HS-27A (cell line): ENCODE measurements at regions not wholly inside any gene's neighbourhood (a gene's known extent, or its start where the extent isn't known, plus 50 kb on each side); places are given as distances from the start of the nearest gene placed in this dataset.

Source experiments
- DNase-seq: peaks from one replicate; pipeline ENCODE4 v3.0.0-alpha.2; 2012; ENCODE audit warnings: low read depth, missing footprints

DNA sequence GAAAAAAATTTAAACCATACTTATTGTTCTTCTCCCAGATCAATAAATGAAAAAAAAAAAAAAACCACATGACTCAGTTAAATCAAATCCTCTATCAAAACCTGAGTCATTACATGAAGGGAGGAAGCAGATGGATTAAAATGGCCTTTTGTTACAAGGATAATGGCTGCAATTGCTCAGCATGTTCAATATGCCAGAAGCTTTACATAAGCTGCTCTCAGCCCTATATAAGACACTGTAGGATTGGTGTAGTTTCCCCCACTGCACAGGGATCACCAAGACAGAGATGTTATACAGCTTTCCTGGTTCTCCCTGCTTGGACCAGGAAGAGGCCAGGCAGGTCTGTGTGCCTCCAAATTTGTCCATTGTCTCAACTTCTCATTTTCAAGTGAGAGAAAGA is 101.6 kb upstream of the MAP1B start:
- DNase-seq = no peak

DNA sequence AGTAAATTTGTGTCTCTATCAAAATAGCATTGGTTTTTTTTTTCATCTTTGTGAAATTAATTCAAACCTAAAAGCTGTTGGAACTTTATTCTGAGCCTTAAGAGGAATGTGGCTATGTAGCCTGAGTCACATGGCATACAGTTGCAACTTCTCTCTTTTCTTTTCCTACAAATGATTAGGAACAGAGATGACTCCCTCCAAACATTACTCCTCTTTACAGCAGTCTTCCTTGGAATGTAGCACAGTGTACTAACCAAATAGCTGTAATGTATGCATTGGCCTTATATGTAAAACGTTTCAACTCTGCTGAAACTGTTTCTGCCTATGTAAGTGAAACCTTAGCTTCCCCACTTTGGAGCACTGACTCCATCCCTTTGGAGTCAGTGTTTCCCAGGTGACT is 100.9 kb upstream of the MAP1B start:
- DNase-seq = no peak

DNA sequence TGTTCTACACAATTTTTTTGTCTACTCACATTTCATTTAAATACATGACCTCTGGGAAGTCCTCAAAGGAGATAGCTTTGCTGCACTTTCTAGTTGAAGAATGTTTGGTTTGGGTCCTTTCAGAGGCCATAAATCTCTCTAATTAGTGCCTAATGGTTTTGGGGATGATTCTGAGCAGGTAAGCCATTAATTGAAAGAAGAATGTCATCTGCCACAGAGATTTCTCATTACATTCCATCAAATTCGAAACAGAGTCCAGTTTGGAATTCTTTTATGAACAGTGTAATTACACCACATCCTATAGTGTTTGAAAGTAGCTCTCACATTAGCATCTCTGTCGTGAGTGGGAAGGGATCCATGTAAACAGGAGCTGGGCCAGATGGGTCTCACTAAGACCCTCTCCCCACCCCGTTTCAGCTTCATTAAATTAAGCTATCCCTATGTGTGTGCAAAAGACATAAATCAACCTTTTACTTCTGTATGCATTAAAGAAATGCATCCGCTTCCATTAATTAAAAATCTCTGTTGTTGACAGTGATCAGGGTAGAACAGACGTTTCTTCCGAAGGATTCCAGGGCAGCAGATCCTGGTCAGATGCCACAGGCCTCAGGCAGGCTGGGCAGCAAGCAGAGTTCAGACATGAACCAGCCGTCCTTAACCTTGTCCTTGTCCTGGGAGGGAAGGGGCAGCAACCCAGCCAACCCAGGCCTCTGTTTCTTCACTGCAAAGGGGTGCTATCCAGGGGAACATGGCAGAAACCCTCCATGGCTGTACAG is 99.8 kb upstream of the MAP1B start:
- no peak for DNase-seq

DNA sequence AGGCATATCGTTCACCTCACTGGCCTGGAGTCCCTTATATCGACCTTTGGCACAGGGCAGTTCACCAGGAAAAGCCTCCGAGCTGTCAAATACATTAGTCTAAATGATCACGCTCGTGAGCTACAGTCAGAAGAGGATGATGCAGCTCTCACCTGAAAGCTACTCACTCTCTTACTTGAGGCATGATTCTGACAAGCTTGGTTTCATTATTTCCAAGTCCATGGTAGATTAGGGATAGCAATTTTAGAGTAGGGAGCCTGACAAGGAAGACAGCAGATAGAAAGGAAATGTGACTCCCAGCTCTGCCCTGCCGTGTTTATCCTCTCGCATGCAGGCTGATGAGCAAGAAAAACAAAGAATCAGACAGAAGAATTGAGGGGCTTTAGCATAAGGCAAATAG is 98.0 kb upstream of the MAP1B start:
- DNase-seq = no peak

DNA sequence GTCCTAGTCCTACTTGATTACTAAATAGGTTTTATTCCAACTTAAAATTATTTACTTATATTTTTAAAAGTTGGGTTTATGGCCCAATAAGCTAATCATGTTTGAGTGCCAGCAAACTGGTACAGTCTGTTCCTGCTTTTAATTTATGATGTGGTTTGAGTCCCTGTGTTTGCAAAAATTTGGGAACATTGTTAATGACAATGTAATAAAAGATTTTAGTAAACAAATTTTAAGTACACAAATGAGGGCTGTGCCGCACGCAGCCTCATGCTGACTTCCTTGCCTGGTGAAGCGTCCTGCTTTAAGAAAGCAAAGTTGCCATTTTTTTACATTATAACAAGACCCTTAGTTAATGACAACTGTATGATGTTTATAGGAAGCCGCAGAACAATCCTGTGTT is 96.8 kb upstream of the MAP1B start:
- no peak for DNase-seq

DNA sequence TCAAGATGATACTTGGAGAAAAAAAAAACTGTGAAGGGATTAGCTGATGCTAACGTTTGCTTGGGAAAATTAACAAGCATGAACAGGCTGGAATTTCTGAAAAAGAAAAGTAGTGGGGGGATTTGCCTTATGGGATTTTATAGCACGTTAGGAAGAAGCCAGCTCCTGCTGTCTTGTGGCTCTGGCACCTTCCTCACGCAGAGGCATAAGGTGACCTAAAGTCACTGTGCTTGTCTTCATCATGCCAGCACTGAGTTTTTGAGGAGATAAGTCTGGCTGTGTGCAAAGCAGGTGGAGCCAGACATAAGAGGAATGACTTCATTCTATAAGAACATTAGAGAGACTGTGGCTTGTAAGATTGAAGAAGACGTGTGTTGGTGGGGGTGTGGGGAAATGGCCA is 94.4 kb upstream of the MAP1B start:
- DNase-seq = no peak

DNA sequence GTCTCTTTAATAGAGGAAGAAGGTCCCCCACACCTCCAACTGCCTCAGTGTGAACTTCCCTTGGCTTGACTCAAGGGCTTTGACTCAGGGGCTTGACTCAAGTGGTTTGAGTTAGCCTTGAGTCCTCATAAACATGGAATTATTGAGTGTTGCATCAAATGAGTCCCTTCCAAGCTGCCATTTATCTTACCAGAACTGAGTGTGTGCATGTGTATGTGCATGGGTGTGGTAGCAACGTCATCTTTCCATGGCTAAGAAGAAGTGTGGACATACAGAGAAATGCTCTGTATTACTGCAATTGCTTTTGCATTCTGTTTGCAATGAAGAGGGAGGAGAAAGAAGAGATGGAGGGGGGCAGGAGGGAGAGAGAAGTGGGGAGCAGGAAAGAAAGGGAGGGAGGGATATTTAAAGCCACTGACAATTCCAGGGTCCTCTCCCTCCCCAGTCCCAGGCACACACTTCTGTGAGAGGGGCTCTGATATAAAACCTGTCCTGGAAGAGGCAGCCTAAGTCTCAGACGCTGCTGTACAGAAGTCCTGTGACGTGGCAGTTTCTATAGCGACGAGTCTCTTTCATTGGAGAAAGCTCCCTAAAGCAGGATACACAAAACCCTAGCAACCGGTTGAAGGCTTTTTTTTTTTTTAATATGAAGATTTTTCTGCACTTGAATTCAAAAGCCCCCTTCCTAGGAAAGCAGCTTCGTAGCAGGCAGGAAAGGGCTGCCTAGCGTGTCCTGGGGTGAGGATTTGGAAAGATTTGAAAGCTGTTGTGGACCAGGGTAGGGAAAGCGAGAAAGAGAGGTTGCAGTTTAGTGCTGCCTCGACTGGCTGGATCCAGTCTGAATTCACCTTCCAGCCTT is 93.3 kb upstream of the MAP1B start:
- no peak for DNase-seq

DNA sequence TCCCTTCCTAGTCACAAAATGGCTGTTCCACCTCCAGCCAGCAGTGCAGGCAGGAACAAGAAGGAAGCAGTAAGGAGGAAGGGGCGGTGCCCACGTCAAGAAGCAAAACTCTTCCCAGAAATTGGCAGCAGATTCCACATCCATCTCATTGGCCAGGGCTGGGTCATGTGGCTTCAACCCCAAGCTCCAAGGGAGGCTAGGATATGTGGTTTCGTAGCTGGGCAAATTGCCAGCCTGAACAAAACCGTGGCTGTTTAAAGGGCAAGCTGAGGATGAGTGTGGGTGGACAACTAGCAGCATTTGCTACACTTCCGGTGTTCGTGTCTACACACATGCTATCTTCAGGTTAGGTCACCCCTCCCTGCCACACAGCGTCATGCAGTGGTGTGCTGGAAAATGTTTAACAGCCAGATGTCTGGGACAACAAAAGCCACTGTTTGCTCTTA is 92.1 kb upstream of the MAP1B start:
- DNase-seq = peak; percentile 36

DNA sequence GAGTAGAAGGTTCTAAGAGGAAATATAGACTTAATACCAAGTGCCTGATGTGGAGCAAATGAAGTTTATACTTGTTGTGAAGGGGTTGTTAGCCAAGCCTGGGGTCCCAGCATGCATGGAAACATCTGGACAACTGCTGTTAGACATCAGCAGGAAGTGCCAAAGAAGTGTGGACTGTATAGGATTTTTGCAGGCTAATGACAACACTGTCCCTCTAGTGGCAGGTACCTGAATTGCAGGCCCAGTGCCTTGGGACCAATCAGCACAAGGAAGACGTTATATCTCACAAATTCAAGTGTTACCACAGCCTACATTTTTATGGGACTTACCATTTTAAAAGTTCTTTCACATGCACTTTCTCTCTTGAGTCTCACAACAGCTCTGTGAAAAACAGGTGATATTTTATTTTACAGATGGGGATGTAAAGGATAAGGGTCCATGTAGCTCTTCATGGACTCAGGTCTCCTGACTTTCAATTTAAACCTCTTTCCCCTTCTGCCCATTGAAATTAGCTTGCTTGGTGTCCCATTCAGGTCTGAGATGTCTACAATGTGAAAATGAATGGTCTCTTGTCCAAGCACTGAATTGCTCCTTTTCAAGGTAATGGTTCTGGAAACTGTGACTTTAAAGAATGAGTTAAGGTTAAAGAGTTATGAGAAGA is 89.0 kb upstream of the MAP1B start:
- no peak for DNase-seq

DNA sequence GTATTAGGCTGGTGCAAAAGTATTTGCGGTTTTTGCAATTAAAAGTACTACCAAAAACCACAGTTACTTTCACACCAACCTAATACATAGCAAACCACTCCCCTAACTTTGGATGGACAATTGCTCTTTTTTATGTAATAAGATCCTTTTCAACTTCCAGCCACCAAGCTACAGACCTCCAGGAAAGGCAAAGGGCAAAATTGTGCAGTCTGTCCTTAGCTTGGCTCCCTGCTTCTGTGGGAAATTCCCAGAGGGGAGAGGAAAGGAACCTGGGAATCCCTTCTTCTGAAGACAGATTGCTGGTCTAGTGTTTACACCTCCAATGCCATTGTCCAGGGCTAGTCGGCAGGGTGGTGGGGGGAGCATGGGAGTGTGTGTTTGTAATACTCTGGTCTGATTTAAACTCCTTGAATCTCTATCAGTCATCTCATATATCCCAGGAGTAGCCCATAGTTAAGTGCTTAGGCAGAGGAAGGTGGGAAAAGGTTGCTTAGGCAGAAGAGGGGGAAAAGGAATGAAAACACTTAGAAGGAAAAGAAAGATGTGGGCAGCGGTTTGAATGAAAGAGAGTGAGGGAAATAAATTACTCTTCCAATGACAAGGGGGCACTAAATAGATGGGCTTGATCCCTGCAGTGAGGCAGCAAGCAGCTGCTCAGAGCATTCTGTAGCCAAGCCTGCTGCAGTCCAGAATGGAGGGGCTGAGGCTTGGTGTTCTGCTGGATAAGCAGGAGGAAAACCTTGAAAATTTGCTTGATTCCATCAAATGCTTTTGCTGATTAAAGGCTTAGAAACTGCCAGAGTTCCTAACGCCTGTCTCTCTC is 86.9 kb upstream of the MAP1B start:
- no peak for DNase-seq

DNA sequence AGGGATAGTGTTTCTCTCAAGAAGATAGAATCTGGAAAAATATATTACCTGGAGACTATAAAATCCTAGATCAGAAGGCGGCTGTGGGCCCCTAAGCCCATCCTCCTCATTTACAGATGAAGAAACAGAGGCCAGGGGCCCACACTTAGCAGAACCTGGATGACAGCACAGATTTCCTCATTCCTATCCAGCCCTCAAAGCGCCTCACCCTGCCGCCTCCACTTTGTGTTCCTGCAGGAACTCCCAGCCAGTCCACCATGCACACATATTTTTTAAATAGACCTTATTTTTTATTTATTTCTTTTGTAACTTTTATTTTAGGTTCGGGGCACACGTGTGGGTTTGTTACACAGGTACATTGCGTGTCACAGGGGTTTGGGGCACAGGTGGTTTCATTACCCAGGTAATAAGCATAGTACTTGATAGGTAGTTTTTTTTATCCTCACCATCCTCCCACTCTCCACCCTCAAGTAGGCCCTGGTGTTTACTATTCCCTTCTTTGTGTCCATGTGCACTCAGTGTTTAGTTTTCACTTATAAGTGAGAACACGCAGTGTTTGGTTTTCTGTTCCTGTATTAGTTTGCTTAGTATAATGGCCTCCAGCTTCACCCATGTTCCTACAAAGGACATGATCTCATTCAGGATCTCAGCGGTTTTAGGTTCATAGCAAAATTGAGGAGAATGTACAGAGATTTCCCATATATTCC is 85.5 kb upstream of the MAP1B start:
- no peak for DNase-seq

DNA sequence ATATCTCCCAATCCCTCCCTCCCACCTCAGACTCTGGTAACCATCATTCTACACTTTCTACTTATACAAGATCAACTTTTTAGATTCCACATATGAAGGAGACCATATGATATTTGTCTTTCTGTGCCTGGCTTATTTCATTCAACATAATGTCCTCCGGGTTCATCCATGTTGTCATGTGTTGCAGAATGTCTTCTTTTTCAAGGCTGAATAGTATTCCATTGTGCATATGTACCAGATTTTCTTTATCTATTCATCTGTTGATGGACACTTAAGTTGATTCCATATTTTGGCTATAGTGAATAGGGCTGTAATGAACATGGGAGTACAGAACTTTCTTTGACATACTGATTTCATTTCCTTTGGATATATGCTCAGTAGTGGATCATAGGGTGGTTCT is 78.9 kb upstream of the MAP1B start:
- DNase-seq = no peak

DNA sequence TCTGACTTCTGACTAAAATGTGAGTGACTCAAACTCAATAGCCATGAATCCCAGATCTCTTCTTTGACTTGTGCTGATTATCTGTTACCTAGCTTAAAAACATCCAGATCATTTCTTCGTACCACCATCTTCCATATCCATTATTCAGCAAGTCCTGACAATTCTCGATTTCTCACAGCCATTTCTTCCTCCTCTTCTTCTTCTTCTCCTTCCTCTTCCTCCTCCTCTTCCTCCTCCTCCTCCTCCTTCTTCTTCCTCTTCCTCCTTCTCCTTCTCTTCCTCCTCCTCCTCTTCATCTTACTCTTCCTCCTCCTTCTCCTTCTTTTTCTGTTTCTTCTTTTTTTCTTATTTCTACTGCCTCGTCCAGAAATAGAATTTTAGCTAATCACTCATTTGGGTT is 77.0 kb upstream of the MAP1B start:
- DNase-seq = no peak

DNA sequence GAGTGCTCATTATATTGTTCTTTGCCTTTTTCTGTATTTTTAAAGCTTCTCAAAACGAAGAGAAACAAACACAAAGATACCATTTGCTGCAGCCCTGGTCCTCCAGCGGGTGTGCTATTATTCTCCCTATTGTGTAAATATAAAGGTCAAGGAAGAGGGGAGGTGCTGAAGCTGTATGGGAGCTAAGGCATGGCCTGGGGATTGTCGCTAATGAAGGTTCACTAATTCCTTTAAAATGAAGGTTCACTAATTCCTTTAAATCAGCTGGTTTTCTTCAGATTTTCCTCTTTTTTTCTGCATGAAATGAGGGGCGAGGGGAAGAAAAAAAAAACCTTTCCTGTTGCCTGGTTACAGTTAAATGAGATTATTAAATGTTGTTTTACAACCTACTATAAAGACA is 74.5 kb upstream of the MAP1B start:
- no peak for DNase-seq

DNA sequence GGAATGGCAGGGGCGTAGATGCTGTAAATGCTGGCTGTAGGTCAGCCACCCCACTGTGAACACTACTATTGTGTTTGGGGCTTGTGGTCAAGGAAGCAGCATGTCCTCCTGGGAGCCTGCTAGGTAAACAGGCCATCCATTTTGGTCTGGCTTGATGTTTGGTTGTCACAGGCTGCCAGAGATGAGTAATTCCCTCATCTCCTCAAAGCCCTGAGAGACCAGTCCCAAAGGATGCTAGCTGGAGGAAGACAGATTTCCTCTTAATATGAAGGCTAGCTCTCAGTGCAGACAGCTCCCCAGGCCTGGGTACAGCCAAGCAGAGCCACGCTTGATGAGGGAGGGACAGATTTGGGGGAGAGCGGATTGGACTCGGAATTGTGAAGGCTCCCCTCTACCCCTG is 72.5 kb upstream of the MAP1B start:
- DNase-seq = no peak

DNA sequence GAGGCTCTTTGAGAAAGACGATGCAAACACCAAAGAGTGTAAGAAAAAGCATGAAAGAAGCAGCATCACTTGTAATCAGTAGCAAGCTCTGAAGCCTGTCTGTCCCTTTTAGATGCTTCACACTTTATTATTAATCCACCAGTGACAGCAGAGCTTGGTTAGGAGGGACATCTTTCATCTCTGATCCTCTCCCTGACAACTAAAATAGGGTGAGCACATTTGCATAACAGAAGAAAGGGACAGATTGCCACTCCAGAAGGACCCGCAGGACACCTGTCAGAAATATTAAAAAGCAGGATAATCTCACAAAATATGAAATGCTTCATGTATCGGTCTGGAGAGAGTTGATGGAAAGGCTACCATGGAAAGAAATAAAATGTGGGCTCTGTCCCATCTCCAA is 71.4 kb upstream of the MAP1B start:
- no peak for DNase-seq

DNA sequence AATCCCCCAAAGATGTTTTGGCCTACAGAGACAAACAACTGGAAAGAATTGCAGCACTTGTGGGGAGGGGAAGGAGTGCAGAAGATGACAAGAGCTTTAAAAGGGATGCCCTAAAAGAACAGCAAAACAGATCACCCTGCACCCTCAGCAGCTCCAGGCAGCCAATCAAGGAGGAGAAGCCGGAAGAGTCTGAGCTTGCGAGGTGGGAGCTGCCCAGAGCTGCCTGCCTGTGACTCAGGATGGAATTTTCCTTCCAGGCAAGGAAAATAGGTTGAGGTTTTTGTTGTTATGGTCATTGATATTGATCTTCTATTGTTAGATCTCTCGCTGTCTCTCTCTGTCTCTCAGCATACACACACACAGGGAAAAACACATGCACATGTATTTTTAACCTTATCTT is 70.3 kb upstream of the MAP1B start:
- no peak for DNase-seq

DNA sequence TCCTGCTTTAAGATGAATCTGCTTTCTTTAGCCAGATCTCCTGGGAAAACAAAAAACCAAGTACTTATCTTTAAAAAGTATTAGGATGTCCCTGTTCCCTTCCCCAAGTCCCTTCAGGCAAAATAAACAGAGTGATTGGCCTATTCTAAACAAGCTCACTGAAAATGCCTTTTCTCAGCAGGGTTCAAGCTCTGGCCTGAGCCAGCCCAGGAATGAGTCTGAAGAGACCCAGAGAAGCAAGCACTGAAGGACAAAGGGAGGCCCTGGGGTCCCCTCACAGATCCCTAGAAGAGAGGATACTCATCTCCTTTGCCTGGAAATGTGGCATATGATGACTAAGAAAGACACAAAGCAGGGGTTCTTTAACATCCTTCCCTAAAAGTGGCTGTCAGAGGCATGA is 66.8 kb upstream of the MAP1B start:
- no peak for DNase-seq

DNA sequence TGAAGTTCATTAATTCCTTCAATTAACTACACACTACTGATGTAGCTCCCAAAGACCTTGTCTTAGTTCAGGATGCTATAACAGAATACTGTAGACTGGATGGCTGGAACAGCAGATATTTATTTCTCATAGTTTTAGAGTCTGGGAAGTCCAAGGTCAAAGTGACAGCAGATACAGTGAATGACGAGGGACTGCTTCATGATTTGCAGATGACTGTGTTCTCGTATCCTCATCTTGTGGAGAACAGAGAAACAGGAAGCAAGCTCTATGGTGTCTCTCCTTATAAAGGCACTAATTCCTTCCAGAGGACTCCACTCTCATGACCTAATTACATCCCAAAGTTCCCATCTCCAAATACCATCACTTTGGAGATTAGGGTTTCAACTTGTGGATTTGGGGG is 65.6 kb upstream of the MAP1B start:
- DNase-seq = no peak

DNA sequence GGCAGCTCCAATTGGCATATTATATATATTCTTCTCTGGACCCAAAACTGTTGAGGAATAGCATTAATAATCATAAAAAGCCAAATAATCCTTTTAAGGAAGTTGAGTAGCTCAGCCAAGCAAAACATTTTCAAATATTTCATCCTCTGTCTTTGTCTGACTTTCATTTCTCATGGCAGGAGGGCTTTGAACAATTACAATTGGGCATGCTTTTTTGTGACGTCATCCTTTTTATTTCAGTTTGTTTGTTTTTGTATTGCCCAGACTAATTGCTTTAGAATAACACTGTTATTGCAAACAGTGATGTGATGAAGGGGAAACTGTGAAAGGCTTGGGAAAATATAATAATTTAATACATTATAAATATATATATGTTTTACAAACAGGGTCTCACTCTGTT is 65.2 kb upstream of the MAP1B start:
- DNase-seq = no peak

DNA sequence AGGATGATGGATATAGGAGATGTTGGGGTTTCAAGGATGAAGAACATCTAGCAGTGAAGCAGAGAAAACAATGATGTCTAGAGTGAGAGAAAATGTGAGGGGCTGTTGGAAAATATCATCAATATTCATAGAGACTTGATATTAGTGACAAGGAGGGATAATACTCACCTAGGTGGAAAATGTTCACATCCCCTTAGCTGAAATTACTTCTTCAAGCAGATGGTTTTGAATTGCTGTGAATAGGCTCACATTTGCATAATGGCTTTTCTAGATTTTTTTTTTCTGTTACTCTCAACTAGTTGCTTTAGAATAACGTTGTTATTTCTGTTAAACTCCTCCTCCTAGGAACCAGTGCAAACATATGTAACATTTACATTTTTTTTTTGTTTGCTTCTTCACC is 61.6 kb upstream of the MAP1B start:
- no peak for DNase-seq

DNA sequence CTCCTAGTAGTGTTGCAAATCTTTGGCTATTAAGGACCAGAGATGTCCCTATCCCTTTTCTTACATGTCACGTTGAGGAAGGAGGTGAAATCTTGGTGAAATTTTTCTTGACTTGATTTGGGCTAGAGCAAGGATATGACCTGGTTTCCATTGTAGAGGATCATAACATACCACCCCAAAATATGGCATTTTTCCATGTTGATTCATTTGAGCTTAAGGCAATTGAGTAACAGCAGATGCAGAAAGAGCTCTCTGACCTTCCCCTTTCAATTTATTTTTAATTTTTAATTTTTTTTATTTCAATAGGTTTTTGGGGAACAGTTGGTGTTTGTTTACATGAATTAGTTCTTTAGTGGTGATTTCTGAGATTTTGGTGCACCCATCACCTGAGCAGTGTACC is 61.2 kb upstream of the MAP1B start:
- DNase-seq = no peak
